Lower leg skin (tissue), 4 donors: ENCODE measurements at regions not wholly inside any gene's neighbourhood (a gene's known extent, or its start where the extent isn't known, plus 50 kb on each side); places are given as distances from the start of the nearest gene placed in this dataset.

ENCODE experiments used
- DNase-seq, 2 donors: peaks; one replicate each; pipeline ENCODE4 v3.0.0-alpha.2; 2019; ENCODE audit warnings: low spot score in 2 of 2
- H3K4me3 ChIP-seq: fragments of 200-600 bp; sonication (generic); 2 replicates; pipeline ENCODE4 v1.5.1; 2017; ENCODE audit warnings: mild to moderate bottlenecking, low read depth; ENCODE audit not compliant: poor library complexity, severe bottlenecking
- POLR2A ChIP-seq, 2 donors: fragments of 450-650 bp; IDR thresholded peaks; one replicate each; pipeline ENCODE4 v1.6.1; 2016 to 2017; ENCODE audit warnings: antibody characterized with exemption in 2 of 2, mild to moderate bottlenecking in 1 of 2, moderate library complexity in 1 of 2
- WGBS, 2 donors: methylation state at CpG; one replicate each; pipeline ENCODE4 v1.1.5; 2018; 5-methylcytosine and 5-hydroxymethylcytosine counted together
- intact Hi-C: fragments of 100-400 bp; cut with DNase I; formaldehyde crosslinking; loops from one replicate; pipeline ENCODE4 v1.15.0; 2023; ENCODE audit warnings: low total_unique reads
- TF ChIP-seq, protein P1 (sequence below), 3 donors: fragments of 450-650 bp; IDR thresholded peaks; one replicate each; pipeline ENCODE4 v1.5.1; 2016; ENCODE audit warnings: antibody characterized with exemption in 3 of 3, mild to moderate bottlenecking in 3 of 3, moderate library complexity in 2 of 3

GRCh38 chr12:20119596-20120402 is 248.5 kb upstream of the PDE3A start:
- H3K4me3 ChIP-seq = no peak overlapping the region
- 74 to 77% methylated on average over 11 of the region's 11 CpGs for WGBS, 2 donors
- intact Hi-C loops = no loop called here
- no peak for DNase-seq
- no peak for TF ChIP-seq POLR2A (IDR thresholded peaks at IDR 0.05)
- TF ChIP-seq, protein P1, sequence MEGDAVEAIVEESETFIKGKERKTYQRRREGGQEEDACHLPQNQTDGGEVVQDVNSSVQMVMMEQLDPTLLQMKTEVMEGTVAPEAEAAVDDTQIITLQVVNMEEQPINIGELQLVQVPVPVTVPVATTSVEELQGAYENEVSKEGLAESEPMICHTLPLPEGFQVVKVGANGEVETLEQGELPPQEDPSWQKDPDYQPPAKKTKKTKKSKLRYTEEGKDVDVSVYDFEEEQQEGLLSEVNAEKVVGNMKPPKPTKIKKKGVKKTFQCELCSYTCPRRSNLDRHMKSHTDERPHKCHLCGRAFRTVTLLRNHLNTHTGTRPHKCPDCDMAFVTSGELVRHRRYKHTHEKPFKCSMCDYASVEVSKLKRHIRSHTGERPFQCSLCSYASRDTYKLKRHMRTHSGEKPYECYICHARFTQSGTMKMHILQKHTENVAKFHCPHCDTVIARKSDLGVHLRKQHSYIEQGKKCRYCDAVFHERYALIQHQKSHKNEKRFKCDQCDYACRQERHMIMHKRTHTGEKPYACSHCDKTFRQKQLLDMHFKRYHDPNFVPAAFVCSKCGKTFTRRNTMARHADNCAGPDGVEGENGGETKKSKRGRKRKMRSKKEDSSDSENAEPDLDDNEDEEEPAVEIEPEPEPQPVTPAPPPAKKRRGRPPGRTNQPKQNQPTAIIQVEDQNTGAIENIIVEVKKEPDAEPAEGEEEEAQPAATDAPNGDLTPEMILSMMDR (IDR thresholded peaks at IDR 0.05) = no peak

DNA sequence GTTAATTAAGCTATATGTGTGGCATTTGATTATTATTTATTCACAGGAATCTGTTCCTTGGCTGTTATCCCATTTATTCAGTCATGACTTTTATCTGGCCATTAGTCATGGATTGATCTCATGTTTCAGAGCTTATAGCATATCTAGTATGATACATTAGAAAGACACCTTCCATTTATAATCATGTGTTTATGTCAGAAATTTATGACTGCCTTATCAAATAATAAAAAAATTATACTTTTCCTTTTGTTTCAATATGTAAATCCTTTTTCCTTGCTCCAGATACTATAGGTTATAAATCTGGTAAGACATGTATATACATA is 248.0 kb upstream of the PDE3A start:
- intact Hi-C loops = no loop called here
- TF ChIP-seq POLR2A (IDR thresholded peaks at IDR 0.05) = no peak
- TF ChIP-seq, protein P1 (IDR thresholded peaks at IDR 0.05) = no peak
- H3K4me3 ChIP-seq = no peak overlapping the region
- no peak for DNase-seq

DNA sequence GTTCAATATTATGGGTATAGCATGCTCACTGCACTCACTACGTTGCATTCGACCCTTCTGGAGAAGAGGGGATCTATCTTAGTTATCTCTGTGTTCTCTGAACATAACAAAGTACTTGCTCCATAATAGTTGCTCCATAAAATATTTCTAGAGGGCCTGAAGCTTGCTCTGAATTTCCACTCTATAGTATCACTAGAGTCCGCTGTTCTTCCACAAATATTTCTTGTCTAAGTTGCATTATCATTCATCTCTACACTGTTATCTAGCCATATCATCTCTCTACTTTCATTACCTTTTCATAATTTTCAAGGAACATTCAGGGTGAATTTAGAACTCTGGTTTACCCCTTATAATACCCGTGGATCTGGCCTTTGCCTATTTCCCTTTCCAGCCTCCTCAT is 246.1 kb upstream of the PDE3A start:
- no peak for TF ChIP-seq POLR2A (IDR thresholded peaks at IDR 0.05)
- TF ChIP-seq, protein P1 (IDR thresholded peaks at IDR 0.05) = no peak
- 69 to 77% methylated on average over 4 of the region's 4 CpGs for WGBS, 2 donors
- no peak overlapping the region for H3K4me3 ChIP-seq
- intact Hi-C loops = no loop called here
- DNase-seq = no peak

DNA sequence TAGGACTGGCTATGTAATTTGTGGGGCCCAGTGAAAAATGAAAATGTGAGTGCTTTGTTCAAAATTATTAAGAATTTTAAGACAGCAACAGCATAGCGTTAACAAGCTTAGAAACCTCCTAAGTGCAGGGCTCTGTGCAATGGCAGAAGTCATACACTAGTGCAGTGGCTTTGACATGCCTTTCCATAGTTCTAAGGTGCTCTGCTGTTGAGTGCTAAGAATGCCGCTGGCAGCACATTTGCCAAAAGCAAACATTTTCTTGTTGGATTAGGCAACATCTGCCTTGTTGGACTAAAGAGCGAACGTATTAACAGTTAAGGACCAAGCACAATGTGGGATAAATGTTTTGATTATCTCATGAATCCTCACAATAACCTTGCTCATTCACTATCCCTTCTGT is 244.9 kb upstream of the PDE3A start:
- no peak for TF ChIP-seq POLR2A (IDR thresholded peaks at IDR 0.05)
- TF ChIP-seq, protein P1 (IDR thresholded peaks at IDR 0.05) = no peak
- intact Hi-C loops = no loop called here
- WGBS, 2 donors = 93 to 94% methylated on average over 4 of the region's 4 CpGs
- no peak for DNase-seq
- no peak overlapping the region for H3K4me3 ChIP-seq

DNA sequence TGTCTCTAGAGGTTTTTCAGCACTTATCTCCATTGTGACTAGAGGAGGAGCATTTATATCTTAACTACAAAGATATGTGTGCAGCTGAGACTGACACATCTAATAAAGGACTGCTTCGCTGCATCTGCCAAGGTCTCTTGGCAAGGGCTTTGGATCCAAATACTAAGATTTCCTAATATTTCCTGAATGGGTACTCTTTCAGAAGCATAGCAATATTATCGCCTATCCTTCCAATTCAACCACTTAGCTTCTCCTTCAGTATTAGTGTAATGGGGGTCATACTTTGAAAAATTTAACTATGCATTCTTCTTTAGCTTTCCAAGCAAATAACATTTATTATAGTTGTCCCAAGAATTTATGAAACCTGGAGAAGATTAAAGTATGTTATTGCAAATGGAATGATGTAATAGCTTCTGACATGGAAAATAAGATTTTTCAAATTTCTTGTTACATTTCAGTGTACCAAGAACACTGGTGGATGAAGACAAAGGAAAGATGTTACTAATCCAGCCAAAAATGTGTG is 243.0 kb upstream of the PDE3A start:
- no peak overlapping the region for H3K4me3 ChIP-seq
- TF ChIP-seq, protein P1 (IDR thresholded peaks at IDR 0.05) = no peak
- DNase-seq = no peak
- intact Hi-C loops = loop anchor here (1.0 kb wide), 1 partner anchor 21 kb away; no protein-coding TSS in a partner anchor
- 35 to 44% methylated on average over 2 of the region's 2 CpGs for WGBS, 2 donors

DNA sequence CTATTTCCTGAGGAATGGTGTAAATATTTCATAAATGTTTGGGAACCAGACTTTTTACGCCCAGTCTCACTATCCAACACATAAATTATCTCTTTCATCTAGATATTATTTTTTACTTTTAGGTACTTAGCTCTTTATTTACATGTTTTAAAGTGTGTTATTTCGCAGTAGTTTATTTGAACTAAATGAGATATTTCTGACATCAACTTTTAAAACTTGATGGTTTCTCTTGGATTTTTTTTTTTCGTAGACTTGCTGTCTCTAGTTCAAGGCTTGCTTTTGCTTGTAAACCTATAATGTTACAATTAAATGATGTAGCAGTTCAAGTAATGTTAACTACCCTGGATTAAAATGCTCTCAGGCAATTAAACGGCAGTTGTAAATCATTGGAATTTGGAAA is 241.7 kb upstream of the PDE3A start:
- H3K4me3 ChIP-seq = no peak overlapping the region
- intact Hi-C loops = no loop called here
- DNase-seq = no peak
- TF ChIP-seq POLR2A (IDR thresholded peaks at IDR 0.05) = no peak
- TF ChIP-seq, protein P1 (IDR thresholded peaks at IDR 0.05) = no peak
- 67 to 71% methylated on average over 4 of the region's 4 CpGs for WGBS, 2 donors
